DMS 273 treated with DMSO at 0.1 percent for 48 hours (cell line): ENCODE measurements at regions not wholly inside any gene's neighbourhood (a gene's known extent, or its start where the extent isn't known, plus 50 kb on each side); places are given as distances from the start of the nearest gene placed in this dataset.
A peak's percentile ranks its signal among the peaks of the same experiment; 100 is the strongest.
"Not testable (repeated sequence)": the region's sequence is repeated elsewhere in the genome, so short reads cannot be mapped to it uniquely, and the experiment has no call there.

ENCODE experiments used
- DNase-seq: peaks from one replicate; lab custom pipeline; 2025; lab: John Stamatoyannopoulos, UW

- DNase-seq, result no peak
Measured at GRCh38 chr6:154923199-154923869, 71.8 kb upstream of the TIAM2 start.

GRCh38 chr6:154925130-154925529, 70.0 kb upstream of the TIAM2 start:
- no peak for DNase-seq

- DNase-seq, result no peak
Measured at GRCh38 chr6:154926366-154926765, 68.7 kb upstream of the TIAM2 start.

- DNase-seq, result peak; percentile 51
Measured at GRCh38 chr6:154928325-154928922, 66.7 kb upstream of the TIAM2 start.

GRCh38 chr6:154930451-154930851, 64.7 kb upstream of the TIAM2 start:
- no peak for DNase-seq

- no peak for DNase-seq
Measured at GRCh38 chr6:154931711-154932424, 63.2 kb upstream of the TIAM2 start.

GRCh38 chr6:154932515-154933027, 62.5 kb upstream of the TIAM2 start:
- no peak for DNase-seq

GRCh38 chr6:154933181-154933827, 61.8 kb upstream of the TIAM2 start:
- no peak for DNase-seq

- no peak for DNase-seq
Measured at GRCh38 chr6:154937306-154938220, 57.6 kb upstream of the TIAM2 start.

GRCh38 chr6:154938221-154938580, 56.9 kb upstream of the TIAM2 start:
- DNase-seq, result no peak

GRCh38 chr6:154938727-154939285, 56.3 kb upstream of the TIAM2 start:
- not testable (repeated sequence) for DNase-seq

- DNase-seq, result no peak
Measured at GRCh38 chr6:154942770-154943169, 52.3 kb upstream of the TIAM2 start.

GRCh38 chr6:154945271-154945890, 49.7 kb upstream of the TIAM2 start:
- no peak for DNase-seq
